HCT116 (cell line): ENCODE measurements at regions not wholly inside any gene's neighbourhood (a gene's known extent, or its start where the extent isn't known, plus 50 kb on each side); places are given as distances from the start of the nearest gene placed in this dataset.

Source experiments
- ATAC-seq: fragments of 200-7000 bp; cut with Tn5 transposase; 2 replicates; pipeline ENCODE4 v1.9.1; 2020; ENCODE audit warnings: mild to moderate bottlenecking, moderate library complexity
- BruUV-seq: library from RNA; stranded (reverse); fragments of 400-500 nt; replicated peaks from 2 replicates; lab custom pipeline; 2021; lab: Mats Ljungman, UMichigan
- CTCF ChIA-PET: fragments of 300-600 bp; sonication (Branson Sonifier 250); formaldehyde crosslinking; loops from one replicate; lab custom pipeline; 2021; ENCODE audit warnings: antibody characterized with exemption; lab: Charles Lee
- POLR2A ChIA-PET: fragments of 300-600, 350-600 bp; sonication (Branson Sonifier 250); formaldehyde crosslinking; loops from one replicate; lab custom pipeline; 2021; ENCODE audit warnings: antibody characterized with exemption; lab: Charles Lee
- RAD21 ChIA-PET, 2 experiments: fragments of 300-600 bp; sonication (Branson Sonifier 250); formaldehyde crosslinking; loops; one replicate each; lab custom pipeline; 2023; ENCODE audit warnings: low total read pairs in 2 of 2; ENCODE audit not compliant: uncharacterized antibody in 2 of 2, unreplicated experiment in 2 of 2, low non-redundant PET in 1 of 2; lab: Charles Lee
- DNase-seq: peaks from one replicate; pipeline ENCODE4 v3.0.0-alpha.2; 2010; ENCODE audit warnings: low read depth, low spot score
- H2AFZ ChIP-seq: fragments of 200-600 bp; shearing (Covaris generic), sonication (generic); 2 replicates; pipeline ENCODE4 v1.6.1; 2017; ENCODE audit warnings: low read depth, mixed run types, mixed read lengths, antibody characterized with exemption, low read length; ENCODE audit not compliant: poor library complexity, severe bottlenecking
- H3K27ac ChIP-seq: 2 replicates; pipeline ENCODE4 v1.5.1; 2012; ENCODE audit warnings: low read depth, low read length
- H3K27me3 ChIP-seq: fragments of 200-600 bp; sonication (generic); 2 replicates; pipeline ENCODE4 v1.6.1; 2016; ENCODE audit warnings: mixed run types, low read length, mixed read lengths; ENCODE audit not compliant: insufficient read depth
- H3K36me3 ChIP-seq, 2 experiments: fragments of 200-500 bp in 1 of 2; fragments of 200-600 bp in 1 of 2; sonication (Bioruptor generic) in 1 of 2; sonication (generic) in 1 of 2; 2 replicates each; pipeline versions ENCODE4 v1.5.1 to v1.6.1; 2014 to 2016; ENCODE audit warnings: low read length in 2 of 2, inconsistent platforms in 1 of 2, mixed read lengths in 1 of 2, mixed run types in 1 of 2; ENCODE audit not compliant: insufficient read depth in 2 of 2, control insufficient read depth in 1 of 2
- H3K4me1 ChIP-seq, 2 experiments: fragments of 200-600 bp in 1 of 2; sonication (generic) in 1 of 2; 2 replicates each; pipeline versions ENCODE4 v1.5.1 to v1.6.1; 2012 to 2017; ENCODE audit warnings: low read length in 2 of 2, inconsistent platforms in 1 of 2, mild to moderate bottlenecking in 1 of 2, mixed read lengths in 1 of 2, mixed run types in 1 of 2, moderate library complexity in 1 of 2; ENCODE audit not compliant: insufficient read depth in 2 of 2, control insufficient read depth in 1 of 2
- H3K4me2 ChIP-seq: fragments of 200-600 bp; sonication (generic); 2 replicates; pipeline ENCODE4 v1.6.1; 2017; ENCODE audit warnings: mixed run types, low read length, mixed read lengths
- H3K4me3 ChIP-seq, 2 experiments: fragments of 200-600 bp in 1 of 2; sonication (generic) in 1 of 2; replicated peaks in 1 of 2; 2 replicates each; pipeline ENCODE4 v1.5.1; 2011 to 2016; ENCODE audit warnings: low read length in 2 of 2, control low read depth in 1 of 2, low read depth in 1 of 2, mild to moderate bottlenecking in 1 of 2, mixed read lengths in 1 of 2, mixed run types in 1 of 2
- H3K79me2 ChIP-seq: fragments of 200-600 bp; sonication (generic); 2 replicates; pipeline ENCODE4 v1.6.1; 2017; ENCODE audit warnings: mild to moderate bottlenecking, mixed run types, low read length, moderate library complexity, mixed read lengths; ENCODE audit not compliant: insufficient read depth
- H3K9ac ChIP-seq: fragments of 200-600 bp; sonication (generic); 2 replicates; pipeline ENCODE4 v1.6.1; 2016; ENCODE audit warnings: low read length, mixed read lengths
- H3K9me2 ChIP-seq: fragments of 200-600 bp; sonication (generic), shearing (Covaris generic); 2 replicates; pipeline ENCODE4 v1.6.1; 2017; ENCODE audit warnings: mixed run types, mild to moderate bottlenecking, moderate library complexity; ENCODE audit not compliant: insufficient read depth
- H3K9me3 ChIP-seq, 2 experiments: fragments of 200-500 bp in 1 of 2; fragments of 200-600 bp in 1 of 2; sonication (Bioruptor generic) in 1 of 2; sonication (generic) in 1 of 2; 2 replicates each; pipeline ENCODE4 v1.6.1; 2014 to 2017; ENCODE audit warnings: low read length in 2 of 2, mixed read lengths in 2 of 2, inconsistent platforms in 1 of 2, low read depth in 1 of 2, mild to moderate bottlenecking in 1 of 2, mixed run types in 1 of 2, moderate library complexity in 1 of 2; ENCODE audit not compliant: control insufficient read depth in 1 of 2, insufficient read depth in 1 of 2
- H4K20me1 ChIP-seq: fragments of 200-600 bp; sonication (generic), shearing (Covaris generic); 2 replicates; pipeline ENCODE4 v1.6.1; 2017; ENCODE audit warnings: mixed run types, mild to moderate bottlenecking, moderate library complexity; ENCODE audit not compliant: insufficient read depth
- CBX3 ChIP-seq: IDR thresholded peaks from 2 replicates; pipeline ENCODE4 v1.6.1; 2012; ENCODE audit warnings: low read depth
- CEBPB ChIP-seq: IDR thresholded peaks from 2 replicates; pipeline ENCODE4 v1.6.1; 2012; ENCODE audit warnings: low read depth
- EGR1 ChIP-seq: IDR thresholded peaks from 2 replicates; pipeline ENCODE4 v1.6.1; 2012; ENCODE audit warnings: low read depth
- ELF1 ChIP-seq: IDR thresholded peaks from 2 replicates; pipeline ENCODE4 v1.6.1; 2012; ENCODE audit warnings: low read depth, borderline replicate concordance
- EZH2phosphoT487 ChIP-seq: fragments of 200-600 bp; IDR thresholded peaks from 2 replicates; pipeline ENCODE4 v1.6.1; 2018; ENCODE audit warnings: antibody characterized with exemption, borderline replicate concordance
- FOSL1 ChIP-seq: IDR thresholded peaks from 2 replicates; pipeline ENCODE4 v1.6.1; 2012; ENCODE audit warnings: low read depth
- JUND ChIP-seq: IDR thresholded peaks from 2 replicates; pipeline ENCODE4 v1.6.1; 2012
- POLR2A ChIP-seq: IDR thresholded peaks from 2 replicates; pipeline ENCODE4 v1.7.0; 2011; ENCODE audit warnings: borderline replicate concordance; ENCODE audit not compliant: insufficient read depth, insufficient read length; ENCODE audit errors: extremely low read depth
- POLR2AphosphoS5 ChIP-seq: IDR thresholded peaks from 2 replicates; pipeline ENCODE4 v1.6.1; 2011; ENCODE audit warnings: mild to moderate bottlenecking, low read depth, low read length, moderate library complexity
- RAD21 ChIP-seq: IDR thresholded peaks from 2 replicates; pipeline ENCODE4 v1.6.1; 2012; ENCODE audit warnings: low read depth, mild to moderate bottlenecking
- SP1 ChIP-seq: IDR thresholded peaks from 2 replicates; pipeline ENCODE4 v1.6.1; 2012; ENCODE audit warnings: low read depth
- TCF7L2 ChIP-seq: IDR thresholded peaks from 2 replicates; pipeline ENCODE4 v1.7.0; 2011; ENCODE audit warnings: borderline replicate concordance, inconsistent platforms; ENCODE audit not compliant: insufficient read depth, insufficient read length; ENCODE audit errors: extremely low read depth
- YY1 ChIP-seq: IDR thresholded peaks from 2 replicates; pipeline ENCODE4 v1.6.1; 2011; ENCODE audit warnings: low read length, low read depth, moderate library complexity, mild to moderate bottlenecking; ENCODE audit not compliant: insufficient replicate concordance; ENCODE audit errors: extremely low read depth
- ZFX ChIP-seq: fragments of 450-650 bp; IDR thresholded peaks from 2 replicates; pipeline ENCODE4 v1.6.1; 2017
- intact Hi-C: fragments of 100-400 bp; cut with micrococcal nuclease; formaldehyde crosslinking; loops from 2 replicates; pipeline ENCODE4 v1.10.0; 2022
- TF ChIP-seq, protein P1 (sequence below): IDR thresholded peaks from 2 replicates; pipeline ENCODE4 v1.6.1; 2011; ENCODE audit warnings: mild to moderate bottlenecking, low read length, moderate library complexity; ENCODE audit not compliant: insufficient replicate concordance; ENCODE audit errors: extremely low read depth

DNA sequence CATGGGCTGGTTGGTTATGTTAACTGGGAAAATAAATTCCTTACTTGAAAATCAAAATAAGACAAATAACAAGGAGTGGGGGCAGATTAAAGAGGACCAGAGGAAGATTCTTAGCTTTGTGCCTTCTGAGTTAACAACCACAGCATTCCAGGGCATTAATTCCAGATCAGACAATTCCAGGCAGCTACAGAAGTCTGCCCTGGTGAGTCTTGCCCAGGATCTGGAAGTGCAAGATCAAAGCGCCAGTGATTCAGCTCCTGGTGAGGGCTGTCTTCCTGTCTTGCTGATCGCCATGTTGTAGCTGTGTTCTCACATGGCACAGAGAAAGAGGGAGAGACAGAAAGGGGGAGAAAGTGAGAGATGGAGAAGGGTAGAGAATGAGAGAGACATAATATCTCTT is 65.6 kb downstream of the ANXA2R start:
- Histone ChIP-seq H3K36me3 (no peaks in the 10 kb centered on the region), H3K79me2 (no peaks in the 10 kb centered on the region), H3K27ac (no peak overlapping the region), H3K4me2 (no peak overlapping the region), H2AFZ (no peak overlapping the region), H3K27me3 (no peaks in the 10 kb centered on the region), H3K9me2 (no peaks in the 10 kb centered on the region), H3K4me1 (peaks cover 0 to 5% of the 10 kb centered on the region in 2 experiments; a peak in 1 of 4 replicates), H3K9ac (no peak overlapping the region), H3K9me3 (no peaks in the 10 kb centered on the region), H4K20me1 (no peaks in the 10 kb centered on the region), H3K4me3 (no peak overlapping the region)
- no peak for ATAC-seq
- intact Hi-C loops = no loop called here
- DNase-seq = no peak
- ChIA-PET RAD21 (no interaction called here), CTCF (interaction anchor here (1.7 kb wide), 1 partner anchor 63 kb away, joined by 7 read pairs; no protein-coding TSS in a partner anchor), POLR2A (no interaction called here)
- no TSS peak for BruUV-seq
- TF ChIP-seq CEBPB (no peak), SP1 (no peak), ZFX (no peak), TCF7L2 (no peak), JUND (no peak), EZH2phosphoT487 (no peak), FOSL1 (no peak), POLR2AphosphoS5 (no peak), POLR2A (no peak), RAD21 (no peak), CBX3 (no peak), ELF1 (no peak), YY1 (no peak), EGR1 (no peak)
- TF ChIP-seq, protein P1, sequence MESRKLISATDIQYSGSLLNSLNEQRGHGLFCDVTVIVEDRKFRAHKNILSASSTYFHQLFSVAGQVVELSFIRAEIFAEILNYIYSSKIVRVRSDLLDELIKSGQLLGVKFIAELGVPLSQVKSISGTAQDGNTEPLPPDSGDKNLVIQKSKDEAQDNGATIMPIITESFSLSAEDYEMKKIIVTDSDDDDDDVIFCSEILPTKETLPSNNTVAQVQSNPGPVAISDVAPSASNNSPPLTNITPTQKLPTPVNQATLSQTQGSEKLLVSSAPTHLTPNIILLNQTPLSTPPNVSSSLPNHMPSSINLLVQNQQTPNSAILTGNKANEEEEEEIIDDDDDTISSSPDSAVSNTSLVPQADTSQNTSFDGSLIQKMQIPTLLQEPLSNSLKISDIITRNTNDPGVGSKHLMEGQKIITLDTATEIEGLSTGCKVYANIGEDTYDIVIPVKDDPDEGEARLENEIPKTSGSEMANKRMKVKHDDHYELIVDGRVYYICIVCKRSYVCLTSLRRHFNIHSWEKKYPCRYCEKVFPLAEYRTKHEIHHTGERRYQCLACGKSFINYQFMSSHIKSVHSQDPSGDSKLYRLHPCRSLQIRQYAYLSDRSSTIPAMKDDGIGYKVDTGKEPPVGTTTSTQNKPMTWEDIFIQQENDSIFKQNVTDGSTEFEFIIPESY = no peak
